Breast epithelium (tissue), 3 donors: ENCODE measurements at regions not wholly inside any gene's neighbourhood (a gene's known extent, or its start where the extent isn't known, plus 50 kb on each side); places are given as distances from the start of the nearest gene placed in this dataset.

Source experiments
- CTCF ChIP-seq, 3 donors: fragments of 450-650 bp; IDR thresholded peaks; one replicate each; pipeline ENCODE4 v1.5.1; 2016 to 2017; ENCODE audit warnings: antibody characterized with exemption in 3 of 3, mild to moderate bottlenecking in 3 of 3, moderate library complexity in 3 of 3
- POLR2AphosphoS5 ChIP-seq, 3 donors: sonication (generic); formaldehyde crosslinking; IDR thresholded peaks; one replicate each; pipeline ENCODE4 v1.6.1; 2017; ENCODE audit warnings: antibody characterized with exemption in 3 of 3

GRCh38 chr9:11374926-11375325 is 762.1 kb upstream of the PTPRD start:
- no peak for TF ChIP-seq CTCF (IDR thresholded peaks at IDR 0.05)
- no peak for TF ChIP-seq POLR2AphosphoS5 (IDR thresholded peaks at IDR 0.05)
